Progenitor cell of endocrine pancreas (in vitro differentiated cells): ENCODE measurements at regions not wholly inside any gene's neighbourhood (a gene's known extent, or its start where the extent isn't known, plus 50 kb on each side); places are given as distances from the start of the nearest gene placed in this dataset.

Source experiments
- DNase-seq: peaks from one replicate; pipeline ENCODE4 v3.0.0; 2021; ENCODE audit warnings: low spot score; ENCODE audit not compliant: unreplicated experiment
- H3K27ac Mint-ChIP-seq: 2 replicates; pipeline ENCODE4 v1.8.0; 2021; ENCODE audit warnings: mild to moderate bottlenecking, moderate library complexity, mixed read lengths
- H3K27me3 Mint-ChIP-seq: 2 replicates; pipeline ENCODE4 v1.8.0; 2021; ENCODE audit warnings: mixed read lengths
- H3K36me3 Mint-ChIP-seq: 2 replicates; pipeline ENCODE4 v1.8.0; 2022; ENCODE audit warnings: mixed read lengths; ENCODE audit not compliant: insufficient read depth
- H3K4me1 Mint-ChIP-seq: 2 replicates; pipeline ENCODE4 v1.8.0; 2021; ENCODE audit warnings: low read depth, mixed read lengths
- H3K4me3 Mint-ChIP-seq: 2 replicates; pipeline ENCODE4 v1.8.0; 2021; ENCODE audit warnings: low read depth, mild to moderate bottlenecking, moderate library complexity, mixed read lengths
- H3K9me3 Mint-ChIP-seq: 2 replicates; pipeline ENCODE4 v1.8.0; 2021; ENCODE audit warnings: low read depth, mixed read lengths
- TF ChIP-seq, protein P1 (sequence below): fragments of 200-600 bp; sonication (generic); IDR thresholded peaks from one replicate; pipeline ENCODE4 v1.5.0; 2021; ENCODE audit warnings: antibody characterized with exemption, mild to moderate bottlenecking; ENCODE audit not compliant: unreplicated experiment

DNA sequence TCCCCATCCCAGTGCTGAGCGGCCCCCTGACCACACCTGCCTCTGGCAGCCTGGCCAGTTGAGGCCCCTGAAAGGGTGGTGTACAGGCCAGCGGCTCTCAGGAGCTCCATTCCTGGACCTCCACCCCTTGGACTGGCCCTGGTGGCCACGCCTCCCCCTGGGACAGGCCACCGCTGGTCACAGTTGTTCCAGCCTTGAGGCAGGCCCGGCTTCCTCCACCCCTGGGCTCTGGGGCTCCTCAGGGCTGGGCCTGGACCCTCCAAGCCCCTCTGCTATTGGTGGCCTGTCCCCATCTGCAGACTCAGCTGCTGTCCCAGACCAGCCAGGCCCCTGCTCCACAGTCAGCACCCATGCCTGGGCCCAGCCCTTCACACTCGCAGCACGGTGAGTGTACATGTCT is 93.2 kb upstream of the NKX1-1 start:
- H3K4me1 Mint-ChIP-seq = no peaks in the 10 kb centered on the region
- no peaks in the 10 kb centered on the region for H3K9me3 Mint-ChIP-seq
- no peak overlapping the region for H3K27ac Mint-ChIP-seq
- no peaks in the 10 kb centered on the region for H3K36me3 Mint-ChIP-seq
- no peak for DNase-seq
- no peaks in the 10 kb centered on the region for H3K27me3 Mint-ChIP-seq
- no peak overlapping the region for H3K4me3 Mint-ChIP-seq
- TF ChIP-seq, protein P1, sequence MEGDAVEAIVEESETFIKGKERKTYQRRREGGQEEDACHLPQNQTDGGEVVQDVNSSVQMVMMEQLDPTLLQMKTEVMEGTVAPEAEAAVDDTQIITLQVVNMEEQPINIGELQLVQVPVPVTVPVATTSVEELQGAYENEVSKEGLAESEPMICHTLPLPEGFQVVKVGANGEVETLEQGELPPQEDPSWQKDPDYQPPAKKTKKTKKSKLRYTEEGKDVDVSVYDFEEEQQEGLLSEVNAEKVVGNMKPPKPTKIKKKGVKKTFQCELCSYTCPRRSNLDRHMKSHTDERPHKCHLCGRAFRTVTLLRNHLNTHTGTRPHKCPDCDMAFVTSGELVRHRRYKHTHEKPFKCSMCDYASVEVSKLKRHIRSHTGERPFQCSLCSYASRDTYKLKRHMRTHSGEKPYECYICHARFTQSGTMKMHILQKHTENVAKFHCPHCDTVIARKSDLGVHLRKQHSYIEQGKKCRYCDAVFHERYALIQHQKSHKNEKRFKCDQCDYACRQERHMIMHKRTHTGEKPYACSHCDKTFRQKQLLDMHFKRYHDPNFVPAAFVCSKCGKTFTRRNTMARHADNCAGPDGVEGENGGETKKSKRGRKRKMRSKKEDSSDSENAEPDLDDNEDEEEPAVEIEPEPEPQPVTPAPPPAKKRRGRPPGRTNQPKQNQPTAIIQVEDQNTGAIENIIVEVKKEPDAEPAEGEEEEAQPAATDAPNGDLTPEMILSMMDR = no peak

- Mint-ChIP-seq H3K4me1 (no peaks in the 10 kb centered on the region), H3K4me3 (no peak overlapping the region), H3K9me3 (no peaks in the 10 kb centered on the region), H3K27me3 (peaks cover 10% of the 10 kb centered on the region), H3K27ac (no peak overlapping the region), H3K36me3 (no peaks in the 10 kb centered on the region)
- TF ChIP-seq, protein P1 = no peak
- DNase-seq = no peak
Observed at GRCh38 chr4:1497189-1497801, 91.1 kb upstream of the NKX1-1 start.

DNA sequence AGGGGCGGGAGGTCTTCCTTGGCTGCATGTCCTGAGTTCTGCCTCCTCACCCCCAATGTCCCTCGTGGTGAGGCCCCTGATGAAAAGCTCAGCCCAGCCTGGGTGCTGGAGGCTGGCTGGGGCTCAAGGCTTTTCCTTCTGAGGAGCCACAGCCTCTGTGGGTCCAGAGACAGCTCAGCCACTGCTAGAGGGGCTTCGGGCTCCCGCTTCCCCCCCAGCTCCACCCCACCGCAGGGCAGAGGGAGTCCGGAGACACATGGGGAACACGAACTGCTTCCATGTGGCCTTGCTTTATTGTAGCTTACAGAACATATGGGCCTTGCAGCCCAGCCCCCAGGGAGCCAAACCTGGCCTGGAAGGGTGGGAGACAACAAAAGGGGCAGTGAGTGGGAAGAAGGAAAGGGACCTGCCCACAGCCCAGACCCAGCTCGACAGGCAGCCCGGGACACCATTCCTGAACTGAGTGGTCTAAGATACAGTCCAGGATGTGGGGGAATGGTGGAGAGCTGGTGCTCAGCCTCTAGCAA is 89.9 kb upstream of the NKX1-1 start:
- peaks cover 10% of the 10 kb centered on the region for H3K27me3 Mint-ChIP-seq
- H3K4me3 Mint-ChIP-seq = no peak overlapping the region
- H3K27ac Mint-ChIP-seq = no peak overlapping the region
- DNase-seq = no peak
- TF ChIP-seq, protein P1 = no peak
- H3K4me1 Mint-ChIP-seq = no peaks in the 10 kb centered on the region
- H3K9me3 Mint-ChIP-seq = no peaks in the 10 kb centered on the region
- no peaks in the 10 kb centered on the region for H3K36me3 Mint-ChIP-seq

GRCh38 chr4:1495416-1496115 is 89.3 kb upstream of the NKX1-1 start:
- Mint-ChIP-seq H3K4me1 (no peaks in the 10 kb centered on the region), H3K27me3 (peaks cover 10% of the 10 kb centered on the region), H3K4me3 (no peak overlapping the region), H3K27ac (no peak overlapping the region), H3K9me3 (no peaks in the 10 kb centered on the region), H3K36me3 (no peaks in the 10 kb centered on the region)
- TF ChIP-seq, protein P1 = no peak
- no peak for DNase-seq

DNA sequence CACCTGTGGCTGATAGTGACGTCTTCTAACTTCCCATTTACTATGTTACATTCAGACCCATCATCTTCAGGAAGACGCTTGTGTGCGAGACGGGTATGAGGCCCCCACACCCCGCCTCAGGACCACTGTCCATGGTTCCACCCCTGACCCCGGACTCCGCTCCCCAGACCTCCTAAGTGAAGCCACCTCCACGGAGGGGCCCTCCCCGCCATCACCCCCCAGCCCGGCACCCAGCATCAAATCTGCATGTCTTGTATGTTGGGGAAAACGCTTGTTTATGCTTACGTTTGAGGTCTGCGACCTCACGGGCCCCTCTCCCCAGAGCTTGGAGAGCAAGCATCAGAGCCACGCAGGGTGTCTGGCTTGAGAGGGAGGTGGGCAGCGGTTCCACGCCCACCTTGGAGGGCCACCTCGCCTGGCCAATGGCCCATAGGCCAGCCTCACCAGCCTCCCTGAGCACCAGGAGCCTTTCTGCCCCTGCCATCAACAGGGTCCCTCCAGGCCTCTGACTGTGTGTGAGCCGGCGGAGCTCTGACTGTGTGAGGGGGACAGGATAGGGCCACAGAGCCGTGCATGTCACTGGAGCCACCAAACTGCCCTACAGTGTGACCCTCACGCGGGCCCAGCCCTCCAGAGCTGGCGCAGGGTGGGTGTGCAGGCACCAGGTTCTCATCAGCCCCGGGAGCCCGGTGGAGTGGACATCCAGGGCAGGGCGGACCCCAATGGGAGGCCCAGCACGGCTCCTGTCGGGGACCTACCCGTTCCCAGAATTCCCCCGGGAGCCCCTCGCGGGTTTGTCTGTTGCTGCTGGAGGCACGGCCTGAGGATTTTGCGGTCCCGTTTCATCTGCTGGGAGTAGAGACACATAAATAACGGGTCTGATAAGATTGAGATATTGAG is 88.4 kb upstream of the NKX1-1 start:
- TF ChIP-seq, protein P1 = no peak
- no peak overlapping the region for H3K27ac Mint-ChIP-seq
- H3K4me3 Mint-ChIP-seq = no peak overlapping the region
- no peaks in the 10 kb centered on the region for H3K4me1 Mint-ChIP-seq
- peaks cover 10% of the 10 kb centered on the region for H3K27me3 Mint-ChIP-seq
- DNase-seq = no peak
- no peaks in the 10 kb centered on the region for H3K9me3 Mint-ChIP-seq
- no peaks in the 10 kb centered on the region for H3K36me3 Mint-ChIP-seq
